Progenitor cell of endocrine pancreas (in vitro differentiated cells): ENCODE measurements at regions not wholly inside any gene's neighbourhood (a gene's known extent, or its start where the extent isn't known, plus 50 kb on each side); places are given as distances from the start of the nearest gene placed in this dataset.

Source experiments
- DNase-seq: peaks from one replicate; pipeline ENCODE4 v3.0.0; 2021; ENCODE audit warnings: low spot score; ENCODE audit not compliant: unreplicated experiment
- H3K27ac Mint-ChIP-seq: 2 replicates; pipeline ENCODE4 v1.8.0; 2021; ENCODE audit warnings: mild to moderate bottlenecking, moderate library complexity, mixed read lengths
- H3K27me3 Mint-ChIP-seq: 2 replicates; pipeline ENCODE4 v1.8.0; 2021; ENCODE audit warnings: mixed read lengths
- H3K36me3 Mint-ChIP-seq: 2 replicates; pipeline ENCODE4 v1.8.0; 2022; ENCODE audit warnings: mixed read lengths; ENCODE audit not compliant: insufficient read depth
- H3K4me1 Mint-ChIP-seq: 2 replicates; pipeline ENCODE4 v1.8.0; 2021; ENCODE audit warnings: low read depth, mixed read lengths
- H3K4me3 Mint-ChIP-seq: 2 replicates; pipeline ENCODE4 v1.8.0; 2021; ENCODE audit warnings: low read depth, mild to moderate bottlenecking, moderate library complexity, mixed read lengths
- H3K9me3 Mint-ChIP-seq: 2 replicates; pipeline ENCODE4 v1.8.0; 2021; ENCODE audit warnings: low read depth, mixed read lengths
- TF ChIP-seq, protein P1 (sequence below): fragments of 200-600 bp; sonication (generic); IDR thresholded peaks from one replicate; pipeline ENCODE4 v1.5.0; 2021; ENCODE audit warnings: antibody characterized with exemption, mild to moderate bottlenecking; ENCODE audit not compliant: unreplicated experiment

DNA sequence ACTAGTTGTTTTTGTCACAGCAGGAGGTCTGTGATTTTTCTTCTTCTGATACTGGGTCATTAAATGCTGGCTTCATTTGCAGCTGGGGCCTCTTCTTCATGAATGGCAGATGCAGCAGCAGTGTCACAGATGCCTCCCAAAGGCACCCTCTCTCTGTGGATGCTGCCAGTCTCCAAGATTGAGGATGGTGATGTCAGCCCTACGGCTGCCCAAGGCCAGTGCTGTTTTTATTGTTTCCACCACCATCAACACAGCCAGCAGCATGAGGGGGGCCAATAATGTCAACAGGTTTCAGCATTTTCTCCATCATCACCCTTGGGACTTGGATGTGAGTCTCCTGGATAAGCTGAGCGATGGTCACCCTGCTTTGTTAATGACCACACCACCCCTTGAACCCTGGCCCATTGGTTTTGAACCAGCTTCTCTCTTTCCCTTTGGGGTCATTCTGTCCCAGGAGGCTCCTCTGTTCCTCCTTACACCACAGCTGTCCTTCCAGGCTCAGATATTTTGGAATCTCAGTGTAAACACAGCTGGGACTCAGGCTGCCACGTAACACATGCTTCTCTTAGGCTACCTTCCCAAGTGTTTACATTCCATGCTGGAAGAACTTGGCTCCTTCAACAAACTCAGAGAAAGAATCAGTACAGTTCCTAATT, 151.7 kb upstream of the DDHD1 start:
- peaks cover 10% of the 10 kb centered on the region for H3K9me3 Mint-ChIP-seq
- H3K4me1 Mint-ChIP-seq: peaks cover 1% of the 10 kb centered on the region
- no peaks in the 10 kb centered on the region for H3K27me3 Mint-ChIP-seq
- DNase-seq: no peak
- no peak overlapping the region for H3K27ac Mint-ChIP-seq
- no peaks in the 10 kb centered on the region for H3K36me3 Mint-ChIP-seq
- TF ChIP-seq, protein P1, sequence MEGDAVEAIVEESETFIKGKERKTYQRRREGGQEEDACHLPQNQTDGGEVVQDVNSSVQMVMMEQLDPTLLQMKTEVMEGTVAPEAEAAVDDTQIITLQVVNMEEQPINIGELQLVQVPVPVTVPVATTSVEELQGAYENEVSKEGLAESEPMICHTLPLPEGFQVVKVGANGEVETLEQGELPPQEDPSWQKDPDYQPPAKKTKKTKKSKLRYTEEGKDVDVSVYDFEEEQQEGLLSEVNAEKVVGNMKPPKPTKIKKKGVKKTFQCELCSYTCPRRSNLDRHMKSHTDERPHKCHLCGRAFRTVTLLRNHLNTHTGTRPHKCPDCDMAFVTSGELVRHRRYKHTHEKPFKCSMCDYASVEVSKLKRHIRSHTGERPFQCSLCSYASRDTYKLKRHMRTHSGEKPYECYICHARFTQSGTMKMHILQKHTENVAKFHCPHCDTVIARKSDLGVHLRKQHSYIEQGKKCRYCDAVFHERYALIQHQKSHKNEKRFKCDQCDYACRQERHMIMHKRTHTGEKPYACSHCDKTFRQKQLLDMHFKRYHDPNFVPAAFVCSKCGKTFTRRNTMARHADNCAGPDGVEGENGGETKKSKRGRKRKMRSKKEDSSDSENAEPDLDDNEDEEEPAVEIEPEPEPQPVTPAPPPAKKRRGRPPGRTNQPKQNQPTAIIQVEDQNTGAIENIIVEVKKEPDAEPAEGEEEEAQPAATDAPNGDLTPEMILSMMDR: no peak
- no peak overlapping the region for H3K4me3 Mint-ChIP-seq

DNA sequence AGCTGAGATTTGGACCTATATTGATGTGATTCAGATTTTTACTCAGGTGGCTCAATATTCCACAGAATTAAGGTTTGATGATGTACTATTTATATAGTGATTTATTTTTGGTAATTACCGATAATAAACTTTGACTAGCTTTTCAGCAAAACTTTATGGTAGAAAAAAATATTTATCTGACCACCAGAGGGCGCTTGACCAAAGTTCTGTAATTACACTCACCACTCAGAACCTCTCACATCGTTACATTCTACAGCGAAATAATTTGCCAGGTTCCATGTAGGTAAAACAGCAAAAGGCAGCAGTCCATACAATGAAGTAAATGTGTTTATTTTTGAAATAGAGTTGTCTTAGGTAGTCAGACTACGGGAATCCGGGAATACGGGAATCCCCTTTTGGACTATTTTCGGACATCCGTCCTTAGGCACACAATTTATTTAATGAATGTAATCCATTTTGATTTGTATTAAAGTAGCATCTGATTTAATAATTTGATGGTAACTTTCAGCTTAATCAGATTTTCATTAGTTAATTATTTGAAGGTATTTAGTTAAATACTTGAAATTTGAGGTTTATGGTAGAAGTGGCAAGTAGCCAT, 143.0 kb upstream of the DDHD1 start:
- Mint-ChIP-seq H3K36me3 (no peaks in the 10 kb centered on the region), H3K4me3 (no peak overlapping the region), H3K27me3 (no peaks in the 10 kb centered on the region), H3K9me3 (no peaks in the 10 kb centered on the region), H3K27ac (no peak overlapping the region), H3K4me1 (no peaks in the 10 kb centered on the region)
- no peak for DNase-seq
- TF ChIP-seq, protein P1: peak; percentile 78

DNA sequence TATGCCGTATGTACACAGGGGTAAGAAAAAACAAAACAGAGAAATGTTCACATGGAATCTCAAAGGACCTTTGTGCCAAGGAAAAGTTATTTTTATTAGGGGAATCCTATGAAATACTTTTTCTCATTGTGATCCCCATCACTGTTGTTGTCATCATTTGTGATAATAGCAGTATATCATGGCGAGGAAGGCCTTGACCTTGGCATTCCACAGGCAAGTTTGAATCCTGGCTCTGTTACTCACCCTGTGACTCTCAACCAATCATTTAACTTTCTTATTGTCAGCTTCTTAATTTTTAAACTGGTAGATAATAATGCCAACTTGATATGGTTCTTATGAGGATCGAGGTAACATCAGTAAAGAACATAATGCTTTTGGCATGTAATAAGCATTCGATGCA, 142.2 kb upstream of the DDHD1 start:
- H3K36me3 Mint-ChIP-seq: no peaks in the 10 kb centered on the region
- H3K27me3 Mint-ChIP-seq: no peaks in the 10 kb centered on the region
- no peak for DNase-seq
- H3K4me1 Mint-ChIP-seq: no peaks in the 10 kb centered on the region
- no peak overlapping the region for H3K27ac Mint-ChIP-seq
- no peak overlapping the region for H3K4me3 Mint-ChIP-seq
- TF ChIP-seq, protein P1: no peak
- H3K9me3 Mint-ChIP-seq: no peaks in the 10 kb centered on the region

DNA sequence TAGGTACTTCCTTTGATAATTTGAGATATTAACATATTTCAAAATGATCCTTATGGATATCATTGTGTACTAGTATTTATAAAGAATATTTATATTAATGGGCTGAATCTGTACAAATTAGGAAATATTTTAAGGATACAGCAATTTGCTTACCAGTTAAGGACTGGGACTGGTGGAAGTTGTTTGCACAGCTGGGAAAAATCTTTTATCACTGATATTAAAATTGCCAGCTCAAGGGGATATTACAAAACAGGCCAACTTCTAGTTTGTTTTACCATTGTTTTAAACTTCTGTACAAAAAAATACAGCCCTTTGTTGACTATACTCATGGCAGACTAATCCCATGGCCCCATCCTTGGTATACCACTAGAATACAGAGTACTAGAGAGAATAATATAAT, 133.2 kb upstream of the DDHD1 start:
- H3K4me3 Mint-ChIP-seq: no peak overlapping the region
- H3K4me1 Mint-ChIP-seq: no peaks in the 10 kb centered on the region
- TF ChIP-seq, protein P1: no peak
- H3K9me3 Mint-ChIP-seq: peaks cover 3% of the 10 kb centered on the region
- H3K36me3 Mint-ChIP-seq: no peaks in the 10 kb centered on the region
- no peak overlapping the region for H3K27ac Mint-ChIP-seq
- DNase-seq: no peak
- H3K27me3 Mint-ChIP-seq: no peaks in the 10 kb centered on the region

DNA sequence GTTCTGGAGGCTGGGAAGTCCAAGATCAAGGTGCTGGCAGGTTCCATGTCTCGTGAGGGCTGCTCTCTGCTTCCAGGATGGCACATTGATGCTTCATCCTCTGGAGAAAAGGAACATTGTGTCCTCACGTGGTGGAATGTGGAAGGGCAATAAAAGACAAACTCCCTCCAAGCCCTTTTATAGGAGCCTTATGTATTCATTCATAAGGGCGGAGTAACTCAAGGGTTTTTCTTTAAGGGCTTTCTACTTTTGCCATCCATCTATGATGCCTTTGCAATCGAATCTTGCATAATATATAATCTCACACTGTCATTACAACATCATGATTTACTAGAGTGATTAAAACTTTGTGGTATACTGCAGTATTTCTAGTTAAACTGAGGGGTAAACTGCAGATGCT, 132.7 kb upstream of the DDHD1 start:
- H3K4me3 Mint-ChIP-seq: no peak overlapping the region
- peaks cover 5% of the 10 kb centered on the region for H3K9me3 Mint-ChIP-seq
- DNase-seq: no peak
- TF ChIP-seq, protein P1: no peak
- no peak overlapping the region for H3K27ac Mint-ChIP-seq
- no peaks in the 10 kb centered on the region for H3K36me3 Mint-ChIP-seq
- no peaks in the 10 kb centered on the region for H3K4me1 Mint-ChIP-seq
- no peaks in the 10 kb centered on the region for H3K27me3 Mint-ChIP-seq
